K562 (cell line): ENCODE measurements at regions not wholly inside any gene's neighbourhood (a gene's known extent, or its start where the extent isn't known, plus 50 kb on each side); places are given as distances from the start of the nearest gene placed in this dataset.
A peak's percentile ranks its signal among the peaks of the same experiment; 100 is the strongest.

Source experiments
- ATAC-seq: fragments of 200-7000 bp; cut with Tn5 transposase; 3 replicates; pipeline ENCODE4 v1.9.1; 2020; ENCODE audit warnings: moderate library complexity
- BruUV-seq: library from RNA; stranded (reverse); fragments of 400-500 nt; replicated peaks from 2 replicates; lab custom pipeline; 2021; lab: Mats Ljungman, UMichigan
- CTCF ChIA-PET: fragments of 300-600 bp; formaldehyde crosslinking; extraction: SDS; loops from one replicate; lab custom pipeline; 2021; ENCODE audit warnings: low intra/inter-chr PET ratio; lab: Yijun Ruan, JAX
- POLR2A ChIA-PET: fragments of 300-600, 350-650 bp; sonication (Branson Sonifier 250); formaldehyde crosslinking; extraction: SDS; loops from one replicate; lab custom pipeline; 2021; ENCODE audit warnings: antibody characterized with exemption, inconsistent platforms; lab: Yijun Ruan, JAX
- DNase-seq, 4 experiments: peaks; one replicate each; pipeline versions ENCODE4 v3.0.0 to v3.0.0-alpha.2; 2011 to 2018; ENCODE audit warnings: low spot score in 3 of 4, mixed read lengths in 3 of 4; ENCODE audit errors: extremely low read depth in 1 of 4
- FAIRE-seq: peaks from 2 replicates; lab custom pipeline; 2011; peaks lifted over from hg19 to GRCh38; lab: Jason Lieb, UNC
- H2AFZ ChIP-seq: 2 replicates; pipeline ENCODE4 v1.6.0; 2011; ENCODE audit warnings: low read depth, low read length, control low read depth, inconsistent platforms
- H3K27ac ChIP-seq: fragments of 200-600 bp; 3 replicates; pipeline ENCODE4 v1.8.0; 2011; ENCODE audit warnings: low read depth, mild to moderate bottlenecking, control low read depth, inconsistent platforms, low read length, moderate library complexity, mixed read lengths; ENCODE audit errors: extremely low read depth
- H3K27me3 ChIP-seq, 2 experiments: fragments of 300-600 bp in 1 of 2; 2 replicates in 1 of 2; 3 replicates in 1 of 2; pipeline versions ENCODE4 v1.6.0 to v1.8.0; 2011; ENCODE audit warnings: inconsistent platforms in 2 of 2, low read length in 2 of 2, mild to moderate bottlenecking in 1 of 2, mixed read lengths in 1 of 2, moderate library complexity in 1 of 2; ENCODE audit not compliant: control insufficient read depth in 2 of 2, insufficient read depth in 2 of 2
- H3K36me3 ChIP-seq: fragments of 300-600 bp; 3 replicates; pipeline ENCODE4 v1.8.0; 2011; ENCODE audit warnings: mild to moderate bottlenecking, low read length, inconsistent platforms; ENCODE audit not compliant: control insufficient read depth, insufficient read depth
- H3K4me1 ChIP-seq, 2 experiments: fragments of 200-600 bp in 1 of 2; replicated peaks in 1 of 2; 2 replicates in 1 of 2; 3 replicates in 1 of 2; pipeline versions ENCODE4 v1.5.1 to v1.8.0; 2011; ENCODE audit warnings: inconsistent platforms in 2 of 2, low read length in 2 of 2, mild to moderate bottlenecking in 1 of 2, mixed read lengths in 1 of 2, moderate library complexity in 1 of 2; ENCODE audit not compliant: control insufficient read depth in 2 of 2, insufficient read depth in 2 of 2
- H3K4me2 ChIP-seq: 2 replicates; pipeline ENCODE4 v1.6.1; 2011; ENCODE audit warnings: low read length, control low read depth, inconsistent platforms, mixed read lengths; ENCODE audit not compliant: insufficient read depth
- H3K4me3 ChIP-seq: fragments of 200-600 bp; sonication (generic), shearing (Covaris generic); 2 replicates; pipeline ENCODE4 v1.5.1; 2016; ENCODE audit warnings: control low read depth, inconsistent platforms
- H3K79me2 ChIP-seq: fragments of 200-600 bp; 3 replicates; pipeline ENCODE4 v1.8.0; 2011; ENCODE audit warnings: low read length, inconsistent platforms; ENCODE audit not compliant: control insufficient read depth, insufficient read depth
- H3K9ac ChIP-seq, 2 experiments: 2 replicates each; pipeline versions ENCODE4 v1.6.0 to v1.6.1; 2011; ENCODE audit warnings: low read depth in 2 of 2, low read length in 2 of 2, control low read depth in 1 of 2, inconsistent platforms in 1 of 2, mild to moderate bottlenecking in 1 of 2, mixed read lengths in 1 of 2; ENCODE audit not compliant: insufficient read depth in 1 of 2
- H3K9me1 ChIP-seq: one replicate; pipeline ENCODE4 v1.6.0; 2011; ENCODE audit warnings: inconsistent platforms, mild to moderate bottlenecking, low read length, moderate library complexity; ENCODE audit not compliant: control insufficient read depth, insufficient read depth
- H3K9me3 ChIP-seq: replicated peaks from 2 replicates; pipeline ENCODE4 v1.5.1; 2011; ENCODE audit warnings: low read depth, low read length, inconsistent platforms; ENCODE audit not compliant: control insufficient read depth, insufficient read depth
- H4K20me1 ChIP-seq: replicated peaks from 2 replicates; pipeline ENCODE4 v1.6.1; 2011; ENCODE audit warnings: low read length, inconsistent platforms, mixed read lengths; ENCODE audit not compliant: control insufficient read depth, insufficient read depth
- POLR2B ChIP-seq: fragments of 450-650 bp; IDR thresholded peaks from 2 replicates; pipeline ENCODE4 v1.6.1; 2018; ENCODE audit warnings: low read depth; ENCODE audit not compliant: partially characterized antibody
- WGBS: fragments of 100-300 bp; shearing (Covaris generic); methylation state at CpG from one replicate; pipeline ENCODE4 v1.1.6; 2016; ENCODE audit warnings: low coverage, mixed read lengths; ENCODE audit not compliant: insufficient coverage; ENCODE audit errors: missing lambda C conversion rate; 5-methylcytosine and 5-hydroxymethylcytosine counted together
- in situ Hi-C: fragments of 300-500 bp; cut with MboI; formaldehyde crosslinking; loops from 4 replicates; pipeline ENCODE4 v1.15.0; 2018; ENCODE audit warnings: inconsistent platforms, mixed read lengths
- intact Hi-C: fragments of 100-400 bp; cut with micrococcal nuclease; formaldehyde crosslinking; loops from 2 replicates; pipeline ENCODE4 v1.14.2; 2022
- TF ChIP-seq, protein P1 (sequence below): sonication (generic); formaldehyde crosslinking; IDR thresholded peaks from 2 replicates; pipeline ENCODE4 v1.8.0; 2022; ENCODE audit warnings: mild to moderate bottlenecking, missing genetic modification reagents

GRCh38 chr7:25947669-25948516 is 204.1 kb upstream of the NFE2L3 start:
- no peak overlapping the region for H3K4me2 ChIP-seq
- 45% methylated on average over 12 of the region's 13 CpGs for WGBS
- no peaks in the 10 kb centered on the region for H3K27me3 ChIP-seq
- peaks cover 8% of the 10 kb centered on the region; the same call in 1 of the 3 replicates for H3K36me3 ChIP-seq
- DNase-seq (no peak), FAIRE-seq (no peak), ATAC-seq (no peak)
- H3K9me1 ChIP-seq = no peaks in the 10 kb centered on the region
- H3K9me3 ChIP-seq = no peaks in the 10 kb centered on the region
- no TSS peak for BruUV-seq
- peaks cover 13 to 20% of the 10 kb centered on the region in 2 experiments for H3K4me1 ChIP-seq
- intact Hi-C loops = no loop called here
- no peak overlapping the region for H2AFZ ChIP-seq
- H3K79me2 ChIP-seq = peaks cover 23% of the 10 kb centered on the region
- H3K4me3 ChIP-seq = no peak overlapping the region
- CTCF ChIA-PET = no interaction called here
- in situ Hi-C loops = loop anchor here (5.0 kb wide), 1 partner anchor 51 kb away; no protein-coding TSS in a partner anchor
- H3K9ac ChIP-seq = no peak overlapping the region
- POLR2A ChIA-PET = interaction anchor here (1.2 to 1.5 kb wide), 3 partner anchors 8 to 53 kb away, joined by 3 to 5 read pairs (median 3); no protein-coding TSS in a partner anchor
- no peak overlapping the region for H3K27ac ChIP-seq
- no peaks in the 10 kb centered on the region for H4K20me1 ChIP-seq
- peak; percentile 7 for TF ChIP-seq POLR2B
- TF ChIP-seq, protein P1, sequence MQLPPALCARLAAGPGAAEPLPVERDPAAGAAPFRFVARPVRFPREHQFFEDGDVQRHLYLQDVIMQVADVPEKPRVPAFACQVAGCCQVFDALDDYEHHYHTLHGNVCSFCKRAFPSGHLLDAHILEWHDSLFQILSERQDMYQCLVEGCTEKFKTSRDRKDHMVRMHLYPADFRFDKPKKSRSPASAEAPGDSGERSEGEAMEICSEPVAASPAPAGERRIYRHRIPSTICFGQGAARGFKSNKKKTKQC (CRISPR knock-in tag) = no peak
